Activated CD4-positive, alpha-beta T cell treated with anti-CD3 and anti-CD28 coated beads for 36 hours (primary cell): ENCODE measurements at regions not wholly inside any gene's neighbourhood (a gene's known extent, or its start where the extent isn't known, plus 50 kb on each side); places are given as distances from the start of the nearest gene placed in this dataset.
A peak's percentile ranks its signal among the peaks of the same experiment; 100 is the strongest.

Experiments
- ATAC-seq: fragments of 200-7000 bp; cut with Tn5 transposase; one replicate; pipeline ENCODE4 v1.10.0; 2021; ENCODE audit warnings: mild to moderate bottlenecking, moderate library complexity
- CTCF ChIA-PET: fragments of 350-600 bp; sonication (Branson Sonifier 250); formaldehyde crosslinking; loops from one replicate; lab custom pipeline; 2021; ENCODE audit warnings: antibody characterized with exemption; lab: Charles Lee
- POLR2A ChIA-PET: fragments of 350-600 bp; sonication (Branson Sonifier 250); formaldehyde crosslinking; loops from one replicate; lab custom pipeline; 2021; ENCODE audit warnings: antibody characterized with exemption, inconsistent platforms; lab: Charles Lee
- DNase-seq: peaks from one replicate; pipeline ENCODE4 v3.0.0-alpha.2; 2020
- H3K27ac Mint-ChIP-seq: one replicate; pipeline ENCODE4 v1.8.0; 2021; ENCODE audit warnings: mixed read lengths
- H3K27me3 Mint-ChIP-seq: one replicate; pipeline ENCODE4 v1.8.0; 2021; ENCODE audit warnings: mixed read lengths
- H3K36me3 Mint-ChIP-seq: one replicate; pipeline ENCODE4 v1.8.0; 2021; ENCODE audit warnings: low read depth, mixed read lengths
- H3K4me1 Mint-ChIP-seq: one replicate; pipeline ENCODE4 v1.8.0; 2021; ENCODE audit warnings: mixed read lengths
- H3K4me3 Mint-ChIP-seq: one replicate; pipeline ENCODE4 v1.8.0; 2021; ENCODE audit warnings: mild to moderate bottlenecking, moderate library complexity, mixed read lengths
- H3K9me3 Mint-ChIP-seq: one replicate; pipeline ENCODE4 v1.8.0; 2021; ENCODE audit warnings: low read depth, mixed read lengths
- intact Hi-C, 2 experiments: fragments of 100-400 bp; cut with DNase I in 1 of 2; cut with micrococcal nuclease in 1 of 2; formaldehyde crosslinking; loops; one replicate each; pipeline versions ENCODE4 v1.14.2 to v1.15.1; 2022 to 2024; cut with DNase I, micrococcal nuclease

DNA sequence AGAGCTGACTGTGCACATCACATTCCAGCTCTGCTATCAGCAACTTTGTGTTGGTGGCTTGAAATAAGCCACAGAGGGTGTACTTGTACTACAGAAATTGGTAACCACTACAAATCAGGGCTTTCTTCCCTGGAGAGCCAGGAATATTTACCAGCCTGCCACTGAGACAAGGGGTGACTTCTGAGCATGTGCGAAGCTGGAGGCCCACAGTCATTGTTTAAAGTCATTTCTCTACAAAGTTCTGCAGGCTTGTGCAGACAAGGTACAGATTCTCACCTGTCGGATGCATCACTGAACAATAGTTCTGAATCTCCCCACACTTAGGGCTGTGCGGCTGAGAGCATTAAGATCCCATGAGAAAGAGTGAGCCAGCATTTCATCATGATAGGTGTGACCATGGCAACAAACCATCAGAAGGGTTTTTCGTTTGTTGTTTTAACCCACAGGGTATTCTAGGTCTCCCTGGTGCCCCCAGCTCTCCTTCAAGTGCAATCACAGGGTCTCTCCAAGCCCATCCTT, 292.8 kb downstream of the CDC5L start:
- no peak overlapping the region for H3K27ac Mint-ChIP-seq
- H3K4me3 Mint-ChIP-seq: no peak overlapping the region
- intact Hi-C loops: no loop called here
- no peak for DNase-seq
- H3K36me3 Mint-ChIP-seq: no peaks in the 10 kb centered on the region
- ChIA-PET CTCF (interaction anchor here (0.6 to 1.3 kb wide), 3 partner anchors 19 to 783 kb away, joined by 3 to 4 read pairs (median 3); no protein-coding TSS in a partner anchor), POLR2A (no interaction called here)
- no peaks in the 10 kb centered on the region for H3K4me1 Mint-ChIP-seq
- peak; percentile 19 for ATAC-seq
- H3K27me3 Mint-ChIP-seq: no peaks in the 10 kb centered on the region
- no peaks in the 10 kb centered on the region for H3K9me3 Mint-ChIP-seq

DNA sequence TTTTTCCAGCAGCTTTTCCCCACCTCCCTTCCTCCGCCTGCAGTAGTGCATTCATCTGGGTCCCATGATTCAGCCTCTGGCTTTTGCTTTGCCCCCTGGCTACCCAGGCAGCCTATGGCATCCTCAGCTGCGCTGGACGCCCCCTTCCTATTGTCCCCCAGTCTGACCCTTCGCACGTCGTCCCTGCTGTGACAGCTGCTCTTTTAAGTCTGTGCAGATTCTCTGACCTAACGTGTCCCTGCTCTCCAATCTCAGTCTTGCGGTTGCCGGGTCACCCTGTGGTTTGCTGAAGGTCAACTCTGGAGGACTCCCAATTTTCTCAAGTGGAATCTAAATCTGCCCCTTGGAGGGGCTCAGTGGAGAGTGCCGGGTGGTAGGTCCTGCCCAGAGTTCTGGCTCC, 294.3 kb downstream of the CDC5L start:
- Mint-ChIP-seq H3K9me3 (no peaks in the 10 kb centered on the region), H3K27ac (no peak overlapping the region), H3K4me3 (no peak overlapping the region), H3K4me1 (no peaks in the 10 kb centered on the region), H3K27me3 (no peaks in the 10 kb centered on the region), H3K36me3 (no peaks in the 10 kb centered on the region)
- ChIA-PET POLR2A (no interaction called here), CTCF (no interaction called here)
- no peak for DNase-seq
- intact Hi-C loops: no loop called here
- ATAC-seq: no peak

DNA sequence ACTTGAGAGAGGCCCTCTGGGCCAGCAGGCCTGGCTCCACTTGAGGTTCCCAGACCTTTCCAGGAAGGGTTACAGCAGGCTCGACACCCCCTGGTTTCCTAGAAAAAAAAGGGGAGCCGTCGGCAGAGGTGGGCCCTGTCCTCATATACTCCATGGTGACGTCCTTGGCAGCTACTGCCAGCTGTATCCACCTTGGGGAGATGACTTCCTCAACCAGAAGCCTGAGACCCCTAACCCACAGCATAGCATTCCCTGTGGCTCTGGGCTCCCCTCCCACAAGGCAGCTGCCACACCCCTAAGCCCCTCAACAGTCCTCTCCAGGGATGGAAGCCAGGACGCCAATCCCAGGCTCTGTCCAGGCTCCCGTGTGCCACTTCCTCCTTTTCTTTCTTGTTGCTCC, 294.8 kb downstream of the CDC5L start:
- H3K27ac Mint-ChIP-seq: no peak overlapping the region
- POLR2A ChIA-PET: no interaction called here
- no peak for ATAC-seq

DNA sequence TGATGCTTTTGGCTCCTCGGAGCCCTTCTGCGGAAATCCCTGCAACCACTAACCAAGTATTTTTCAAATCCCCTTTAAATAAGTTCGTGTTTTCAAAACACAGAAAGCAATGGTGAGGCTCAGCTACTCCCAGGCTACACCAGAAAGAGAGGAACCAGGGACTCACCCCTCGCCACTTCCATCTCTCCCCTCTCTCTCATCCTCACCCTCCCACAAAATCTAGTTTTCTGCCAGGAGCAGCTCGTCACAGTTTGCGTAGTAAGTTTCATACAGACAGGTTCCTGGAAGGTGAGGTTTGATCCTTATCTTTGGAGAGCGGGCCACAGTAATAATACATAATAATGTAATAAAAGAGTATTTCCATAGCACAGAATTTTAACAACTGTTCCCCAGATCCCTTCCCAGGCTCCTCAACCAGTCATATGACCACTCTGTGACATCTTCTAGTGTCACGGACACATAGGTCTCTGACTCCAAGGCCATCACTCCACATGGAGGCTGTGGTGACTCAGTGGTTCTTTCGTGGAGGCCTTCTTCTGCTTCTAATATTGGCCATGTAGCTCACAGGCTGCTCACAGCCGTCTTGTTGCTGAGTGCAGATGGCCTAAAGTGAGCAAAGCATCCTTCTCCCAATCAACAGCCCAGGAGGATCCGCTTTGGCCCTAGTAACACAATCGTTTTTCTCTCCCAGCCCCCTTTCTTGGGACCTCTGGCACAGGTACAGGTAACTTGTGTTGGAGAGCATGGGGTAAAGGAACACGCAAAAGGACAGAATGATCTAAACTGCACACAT, 295.7 kb downstream of the CDC5L start:
- no peaks in the 10 kb centered on the region for H3K4me1 Mint-ChIP-seq
- no peak for DNase-seq
- peaks cover 1% of the 10 kb centered on the region for H3K9me3 Mint-ChIP-seq
- H3K27ac Mint-ChIP-seq: no peak overlapping the region
- intact Hi-C loops: no loop called here
- ATAC-seq: no peak
- H3K4me3 Mint-ChIP-seq: no peak overlapping the region
- ChIA-PET POLR2A (no interaction called here), CTCF (no interaction called here)
- H3K36me3 Mint-ChIP-seq: no peaks in the 10 kb centered on the region
- H3K27me3 Mint-ChIP-seq: no peaks in the 10 kb centered on the region

More for the DNA sequence above, 294.8 kb downstream of the CDC5L start:
- no peaks in the 10 kb centered on the region for H3K36me3 Mint-ChIP-seq
- H3K27me3 Mint-ChIP-seq: no peaks in the 10 kb centered on the region
- intact Hi-C loops: no loop called here
- no peaks in the 10 kb centered on the region for H3K9me3 Mint-ChIP-seq
- DNase-seq: no peak
- H3K4me1 Mint-ChIP-seq: no peaks in the 10 kb centered on the region
- H3K4me3 Mint-ChIP-seq: no peak overlapping the region
- CTCF ChIA-PET: no interaction called here

DNA sequence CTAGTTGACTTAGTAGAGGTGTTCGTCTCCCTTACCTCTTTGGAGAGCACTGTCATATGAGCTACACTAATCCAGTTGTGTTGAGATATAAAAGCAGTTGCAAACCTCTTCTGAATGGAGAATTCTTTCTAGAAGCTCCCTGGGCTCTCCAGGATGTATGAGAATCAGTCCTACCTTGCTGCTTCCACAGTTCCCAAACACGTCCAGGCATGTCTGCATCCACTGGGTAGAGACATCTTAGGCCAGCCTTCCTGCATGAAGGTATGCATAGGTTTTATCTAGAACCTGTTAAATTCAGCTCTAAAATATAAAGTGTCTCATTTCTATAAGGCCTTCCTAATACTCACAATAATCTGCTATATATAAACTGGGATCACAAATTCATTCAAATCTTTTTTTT, 297.7 kb downstream of the CDC5L start:
- CTCF ChIA-PET: no interaction called here
- H3K27ac Mint-ChIP-seq: no peak overlapping the region
- peaks cover 4% of the 10 kb centered on the region for H3K27me3 Mint-ChIP-seq
- POLR2A ChIA-PET: interaction anchor here (0.6 to 0.7 kb wide), 2 partner anchors 216 to 958 kb away, joined by 4 to 5 read pairs; no protein-coding TSS in a partner anchor
- H3K9me3 Mint-ChIP-seq: peaks cover 9% of the 10 kb centered on the region
- no peak for ATAC-seq
- DNase-seq: no peak
- intact Hi-C loops: no loop called here
- H3K36me3 Mint-ChIP-seq: no peaks in the 10 kb centered on the region
- H3K4me3 Mint-ChIP-seq: no peak overlapping the region
- no peaks in the 10 kb centered on the region for H3K4me1 Mint-ChIP-seq

DNA sequence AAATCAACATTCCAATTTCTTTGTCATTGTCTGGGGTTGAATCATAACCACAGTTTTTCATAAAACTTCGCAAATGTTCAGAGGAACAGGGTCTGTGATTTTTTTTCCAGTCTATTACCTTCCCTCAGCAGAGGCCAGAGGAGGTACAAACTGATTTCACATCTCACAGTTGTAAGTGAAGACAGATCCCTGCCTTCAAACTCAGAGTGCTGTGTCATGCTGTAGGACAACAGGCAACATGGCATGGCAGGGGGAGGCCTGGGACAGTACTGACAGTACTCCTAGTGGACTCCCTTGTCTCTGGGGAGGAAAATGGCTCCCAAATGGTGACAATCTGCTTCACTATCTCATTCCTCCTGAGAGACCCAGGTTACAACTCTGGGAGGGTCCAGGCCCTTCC, 308.6 kb downstream of the CDC5L start:
- ChIA-PET CTCF (interaction anchor here (0.6 kb wide), 1 partner anchor 102 kb away, joined by 3 read pairs; no protein-coding TSS in a partner anchor), POLR2A (no interaction called here)
- Mint-ChIP-seq H3K4me1 (peaks cover under 1% of the 10 kb centered on the region), H3K36me3 (no peaks in the 10 kb centered on the region), H3K4me3 (no peak overlapping the region), H3K27ac (no peak overlapping the region), H3K9me3 (no peaks in the 10 kb centered on the region), H3K27me3 (peaks cover 3% of the 10 kb centered on the region)
- no peak for ATAC-seq
- no peak for DNase-seq
- intact Hi-C loops: no loop called here

DNA sequence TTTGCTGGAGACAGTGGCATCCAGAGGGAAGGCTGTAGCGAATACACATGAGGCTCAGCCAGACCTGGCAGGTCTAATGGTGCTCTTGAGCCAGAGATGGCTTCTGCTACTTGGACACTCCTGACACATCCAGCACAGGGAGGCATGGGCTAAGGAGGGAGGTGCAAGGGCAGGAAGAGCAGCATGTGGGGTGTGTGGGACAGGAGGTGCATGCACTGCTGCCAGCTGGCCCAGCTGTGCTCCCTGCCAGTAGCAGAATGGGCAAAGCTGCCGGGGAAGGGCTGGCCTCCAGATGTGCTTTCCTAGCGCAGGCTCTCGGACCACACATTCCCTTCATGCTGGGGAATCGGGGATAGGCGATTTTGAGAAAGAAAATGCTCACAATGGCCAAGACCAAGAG, 309.2 kb downstream of the CDC5L start:
- CTCF ChIA-PET: interaction anchor here (0.6 kb wide), 1 partner anchor 103 kb away, joined by 3 read pairs; no protein-coding TSS in a partner anchor
- Mint-ChIP-seq H3K9me3 (no peaks in the 10 kb centered on the region), H3K27me3 (peaks cover 3% of the 10 kb centered on the region), H3K27ac (no peak overlapping the region), H3K4me3 (no peak overlapping the region), H3K4me1 (peaks cover 5% of the 10 kb centered on the region), H3K36me3 (no peaks in the 10 kb centered on the region)
- POLR2A ChIA-PET: no interaction called here
- intact Hi-C loops: no loop called here
- DNase-seq (no peak), ATAC-seq (no peak)

DNA sequence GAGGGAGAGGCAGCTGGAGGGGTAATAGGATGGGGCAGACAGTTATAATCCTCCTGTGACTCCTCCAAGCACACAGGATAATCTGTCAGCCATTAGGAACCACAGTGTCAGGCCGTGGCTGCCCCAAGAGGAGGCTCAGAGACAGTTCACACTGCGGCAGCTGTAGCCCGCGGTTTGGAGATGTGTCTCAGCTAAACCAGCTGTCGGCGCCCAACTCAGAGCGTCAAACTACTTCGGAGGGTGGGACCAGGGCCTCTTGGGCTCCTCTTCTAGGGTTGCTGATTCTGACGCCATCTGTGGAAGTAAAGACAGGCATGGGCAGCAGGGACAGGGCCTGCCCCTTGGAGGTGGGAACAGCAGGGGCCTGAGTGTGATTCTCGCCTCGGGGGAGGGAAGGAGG, 309.8 kb downstream of the CDC5L start:
- Mint-ChIP-seq H3K4me3 (no peak overlapping the region), H3K27me3 (peaks cover 3% of the 10 kb centered on the region), H3K4me1 (peaks cover 8% of the 10 kb centered on the region), H3K9me3 (no peaks in the 10 kb centered on the region), H3K36me3 (no peaks in the 10 kb centered on the region), H3K27ac (no peak overlapping the region)
- no peak for ATAC-seq
- ChIA-PET POLR2A (no interaction called here), CTCF (no interaction called here)
- DNase-seq: no peak
- intact Hi-C loops: no loop called here

DNA sequence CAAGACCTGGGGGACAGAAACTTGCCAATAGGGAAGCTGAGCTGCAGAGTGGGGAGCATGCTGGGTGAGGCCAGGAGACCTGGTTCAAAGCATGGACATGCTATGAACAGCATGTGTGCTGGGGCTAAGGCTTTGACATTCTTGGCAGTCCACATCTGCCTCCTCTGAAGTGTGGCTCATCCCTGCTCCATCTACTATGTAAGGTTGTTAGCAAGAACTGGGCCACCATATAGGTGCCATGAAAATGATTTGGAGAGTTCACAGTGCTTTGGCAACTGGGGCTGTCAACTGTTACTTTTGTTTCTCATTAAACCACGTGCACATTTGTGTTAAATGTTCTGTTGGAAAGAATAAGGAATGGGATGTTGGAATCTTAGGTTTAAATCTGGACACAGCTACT, 311.1 kb downstream of the CDC5L start:
- ChIA-PET POLR2A (no interaction called here), CTCF (no interaction called here)
- no peaks in the 10 kb centered on the region for H3K9me3 Mint-ChIP-seq
- peaks cover 3% of the 10 kb centered on the region for H3K27me3 Mint-ChIP-seq
- peaks cover 10% of the 10 kb centered on the region for H3K4me1 Mint-ChIP-seq
- H3K36me3 Mint-ChIP-seq: no peaks in the 10 kb centered on the region
- H3K4me3 Mint-ChIP-seq: no peak overlapping the region
- no peak overlapping the region for H3K27ac Mint-ChIP-seq
- ATAC-seq (no peak), DNase-seq (no peak)
- intact Hi-C loops: no loop called here

DNA sequence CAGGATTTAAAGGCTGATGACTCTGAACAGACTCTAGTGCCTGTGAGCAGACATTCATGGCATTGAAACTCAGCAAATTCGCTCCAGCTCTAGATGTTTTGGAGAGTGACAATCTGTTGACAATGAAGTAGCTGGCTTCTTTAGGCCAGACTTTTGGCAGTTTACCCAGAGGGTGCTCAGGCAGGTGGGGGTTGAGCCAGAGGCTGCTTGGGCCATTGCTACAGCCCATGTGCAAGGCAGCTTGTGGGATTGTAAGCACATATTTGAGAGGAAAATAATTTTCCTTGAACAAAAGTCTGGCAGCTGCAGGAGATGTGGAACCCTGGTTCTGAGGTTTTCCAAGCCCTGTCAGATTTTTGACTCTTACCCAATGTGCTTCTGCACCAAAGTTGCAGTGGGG, 311.6 kb downstream of the CDC5L start:
- H3K4me1 Mint-ChIP-seq: peaks cover 14% of the 10 kb centered on the region
- H3K9me3 Mint-ChIP-seq: no peaks in the 10 kb centered on the region
- ATAC-seq (no peak), DNase-seq (no peak)
- ChIA-PET CTCF (no interaction called here), POLR2A (no interaction called here)
- H3K27ac Mint-ChIP-seq: no peak overlapping the region
- H3K27me3 Mint-ChIP-seq: no peaks in the 10 kb centered on the region
- no peaks in the 10 kb centered on the region for H3K36me3 Mint-ChIP-seq
- H3K4me3 Mint-ChIP-seq: no peak overlapping the region
- intact Hi-C loops: no loop called here

DNA sequence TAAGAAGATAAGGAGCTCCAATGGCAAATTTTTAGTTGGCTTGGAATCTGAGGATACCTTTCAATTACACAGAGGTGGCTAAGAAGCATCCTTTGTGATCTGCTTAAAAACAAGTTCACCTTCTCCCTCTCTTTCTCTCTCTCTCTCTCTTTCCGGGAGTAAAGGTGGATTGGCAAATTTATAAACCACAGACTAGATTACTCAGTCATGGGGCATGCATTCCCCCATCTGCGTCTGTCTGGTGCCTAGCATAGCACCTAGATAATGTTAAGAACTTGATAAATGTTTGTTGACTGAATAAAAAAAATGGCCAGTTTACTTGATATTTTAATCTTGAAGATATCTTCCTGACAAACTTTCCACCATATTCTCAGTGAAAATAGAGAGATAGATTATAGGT, 312.3 kb downstream of the CDC5L start:
- H3K27ac Mint-ChIP-seq: no peak overlapping the region
- ATAC-seq (no peak), DNase-seq (no peak)
- POLR2A ChIA-PET: no interaction called here
- intact Hi-C loops: no loop called here
- H3K36me3 Mint-ChIP-seq: no peaks in the 10 kb centered on the region
- CTCF ChIA-PET: no interaction called here
- no peaks in the 10 kb centered on the region for H3K27me3 Mint-ChIP-seq
- peaks cover 20% of the 10 kb centered on the region for H3K4me1 Mint-ChIP-seq
- no peaks in the 10 kb centered on the region for H3K9me3 Mint-ChIP-seq
- no peak overlapping the region for H3K4me3 Mint-ChIP-seq

DNA sequence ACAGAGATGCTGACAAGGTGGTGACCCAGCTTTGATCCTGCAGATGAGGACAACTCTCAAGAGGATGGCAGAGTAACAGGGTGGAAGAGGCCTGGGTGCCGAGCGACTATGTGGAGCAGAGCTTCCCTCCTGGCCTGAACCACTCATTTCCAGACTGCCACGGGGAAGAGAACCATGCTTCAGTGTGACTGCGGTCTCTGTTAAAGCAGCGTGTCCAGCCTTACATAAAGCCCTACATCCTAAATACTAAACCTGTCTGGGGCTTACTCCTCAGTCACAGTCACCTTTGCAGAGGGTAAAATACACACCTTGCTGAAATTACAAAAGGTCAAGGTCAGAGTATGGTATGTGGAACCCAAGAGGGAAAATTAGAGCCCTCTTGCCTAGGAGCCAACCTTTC, 312.9 kb downstream of the CDC5L start:
- peaks cover 21% of the 10 kb centered on the region for H3K4me1 Mint-ChIP-seq
- H3K27me3 Mint-ChIP-seq: no peaks in the 10 kb centered on the region
- no peak for DNase-seq
- intact Hi-C loops: no loop called here
- no peaks in the 10 kb centered on the region for H3K36me3 Mint-ChIP-seq
- ATAC-seq: no peak
- no peaks in the 10 kb centered on the region for H3K9me3 Mint-ChIP-seq
- no peak overlapping the region for H3K27ac Mint-ChIP-seq
- POLR2A ChIA-PET: no interaction called here
- CTCF ChIA-PET: no interaction called here
- no peak overlapping the region for H3K4me3 Mint-ChIP-seq
